GM12878 (cell line): ENCODE measurements at regions not wholly inside any gene's neighbourhood (a gene's known extent, or its start where the extent isn't known, plus 50 kb on each side); places are given as distances from the start of the nearest gene placed in this dataset.

ENCODE experiments used
- ATAC-seq: fragments of 200-7000 bp; cut with Tn5 transposase; 3 replicates; pipeline ENCODE4 v1.9.1; 2020; ENCODE audit warnings: mild to moderate bottlenecking, moderate library complexity
- BruUV-seq: library from RNA; stranded (reverse); fragments of 400-500 nt; replicated peaks from 2 replicates; lab custom pipeline; 2021; lab: Mats Ljungman, UMichigan
- CTCF ChIA-PET: fragments of 300-600 bp; sonication (Branson Sonifier 250); formaldehyde crosslinking; extraction: SDS; loops from one replicate; lab custom pipeline; 2021; ENCODE audit warnings: inconsistent platforms; lab: Yijun Ruan, JAX
- POLR2A ChIA-PET: fragments of 350-600 bp; formaldehyde crosslinking; extraction: SDS; loops from one replicate; lab custom pipeline; 2021; ENCODE audit warnings: inconsistent platforms; lab: Charles Lee
- RAD21 ChIA-PET: fragments of 300-600 bp; sonication (Branson Sonifier 250); formaldehyde crosslinking; loops from one replicate; lab custom pipeline; 2023; ENCODE audit warnings: antibody characterized with exemption; ENCODE audit not compliant: unreplicated experiment; lab: Charles Lee
- SMC1A ChIA-PET: fragments of 300-600 bp; sonication (Branson Sonifier 250); formaldehyde crosslinking; loops from one replicate; lab custom pipeline; 2023; ENCODE audit not compliant: unreplicated experiment, uncharacterized antibody; lab: Charles Lee
- DNase-seq: peaks from one replicate; pipeline ENCODE4 v3.0.0-alpha.2; 2011; ENCODE audit warnings: low read depth, low spot score
- FAIRE-seq: peaks from 3 replicates; lab custom pipeline; 2011; peaks lifted over from hg19 to GRCh38; lab: Jason Lieb, UNC
- H2AFZ ChIP-seq: 2 replicates; pipeline ENCODE4 v1.6.0; 2011; ENCODE audit warnings: low read depth, low read length, control low read depth; ENCODE audit not compliant: control insufficient read depth
- H3K27ac ChIP-seq: 2 replicates; pipeline ENCODE4 v1.5.1; 2011; ENCODE audit warnings: control low read depth; ENCODE audit not compliant: control insufficient read depth, insufficient read depth
- H3K27me3 ChIP-seq, 2 experiments: replicated peaks in 1 of 2; 2 replicates each; pipeline versions ENCODE4 v1.6.0 to v1.6.1; 2011; ENCODE audit warnings: low read length in 1 of 2; ENCODE audit not compliant: control insufficient read depth in 2 of 2, insufficient read depth in 2 of 2
- H3K36me3 ChIP-seq, 2 experiments: 2 replicates each; pipeline ENCODE4 v1.5.1; 2011; ENCODE audit warnings: low read length in 1 of 2; ENCODE audit not compliant: control insufficient read depth in 2 of 2, insufficient read depth in 2 of 2
- H3K4me1 ChIP-seq: 2 replicates; pipeline ENCODE4 v1.6.1; 2011; ENCODE audit warnings: mild to moderate bottlenecking, low read length, moderate library complexity, mixed read lengths; ENCODE audit not compliant: control insufficient read depth, insufficient read depth
- H3K4me2 ChIP-seq: 2 replicates; pipeline ENCODE4 v1.6.0; 2011; ENCODE audit warnings: control low read depth; ENCODE audit not compliant: control insufficient read depth, insufficient read depth
- H3K4me3 ChIP-seq: fragments of 200-600 bp; sonication (generic); 2 replicates; pipeline ENCODE4 v1.5.1; 2016
- H3K79me2 ChIP-seq: 2 replicates; pipeline ENCODE4 v1.6.0; 2011; ENCODE audit warnings: low read length; ENCODE audit not compliant: control insufficient read depth, insufficient read depth
- H3K9ac ChIP-seq: 2 replicates; pipeline ENCODE4 v1.8.0; 2011; ENCODE audit warnings: low read length, control low read depth, mixed read lengths; ENCODE audit not compliant: control insufficient read depth, insufficient read depth
- H3K9me3 ChIP-seq: replicated peaks from 3 replicates; pipeline ENCODE4 v1.5.1; 2011; ENCODE audit warnings: mild to moderate bottlenecking, low read length; ENCODE audit not compliant: control insufficient read depth, insufficient read depth
- H4K20me1 ChIP-seq: 2 replicates; pipeline ENCODE4 v1.6.0; 2011; ENCODE audit not compliant: control insufficient read depth, insufficient read depth
- CBX3 ChIP-seq: fragments of 200-600 bp; sonication (generic); IDR thresholded peaks from 2 replicates; pipeline ENCODE4 v1.6.1; 2016; ENCODE audit warnings: low read depth, borderline replicate concordance
- IRF3 ChIP-seq: fragments of 450-650 bp; IDR thresholded peaks from 2 replicates; pipeline ENCODE4 v1.6.1; 2014; ENCODE audit warnings: mild to moderate bottlenecking
- MEF2A ChIP-seq: IDR thresholded peaks from 2 replicates; pipeline ENCODE4 v1.6.1; 2011; ENCODE audit warnings: low read depth, mild to moderate bottlenecking, low read length, moderate library complexity; ENCODE audit not compliant: insufficient read depth
- MXI1 ChIP-seq: fragments of 150-350 bp; IDR thresholded peaks from 2 replicates; pipeline ENCODE4 v1.6.1; 2011; ENCODE audit warnings: low read depth, mild to moderate bottlenecking, inconsistent platforms, low read length, improper control_type of control experiment
- NFXL1 ChIP-seq: fragments of 450-650 bp; IDR thresholded peaks from 2 replicates; pipeline ENCODE4 v1.6.1; 2017; ENCODE audit warnings: antibody characterized with exemption, mild to moderate bottlenecking, borderline replicate concordance
- NRF1 ChIP-seq: conservative IDR thresholded peaks from 2 replicates; pipeline ENCODE4 v1.6.1; 2011; ENCODE audit warnings: mild to moderate bottlenecking, low read depth, low read length, improper control_type of control experiment
- PML ChIP-seq: IDR thresholded peaks from 2 replicates; pipeline ENCODE4 v1.6.1; 2012; ENCODE audit warnings: low read length, inconsistent platforms
- RAD21 ChIP-seq: IDR thresholded peaks from 2 replicates; pipeline ENCODE4 v1.6.1; 2011; ENCODE audit warnings: mild to moderate bottlenecking, low read depth, low read length, moderate library complexity; ENCODE audit not compliant: insufficient read depth
- SIX5 ChIP-seq: IDR thresholded peaks from 2 replicates; pipeline ENCODE4 v1.6.1; 2011; ENCODE audit warnings: mild to moderate bottlenecking, low read depth, low read length, moderate library complexity; ENCODE audit not compliant: severe bottlenecking
- SRF ChIP-seq, 2 experiments: IDR thresholded peaks; 2 replicates each; pipeline ENCODE4 v1.6.1; 2011; ENCODE audit warnings: low read depth in 2 of 2, low read length in 2 of 2, mild to moderate bottlenecking in 1 of 2, moderate library complexity in 1 of 2
- STAT1 ChIP-seq: fragments of 450-650 bp; conservative IDR thresholded peaks from 2 replicates; pipeline ENCODE4 v1.6.1; 2014; ENCODE audit warnings: antibody characterized with exemption, mild to moderate bottlenecking
- TAF1 ChIP-seq: IDR thresholded peaks from 2 replicates; pipeline ENCODE4 v1.6.1; 2011; ENCODE audit warnings: mild to moderate bottlenecking, low read depth, low read length, borderline replicate concordance
- TBL1XR1 ChIP-seq: IDR thresholded peaks from 2 replicates; pipeline ENCODE4 v1.6.1; 2012; ENCODE audit warnings: low read depth, low read length, improper control_type of control experiment
- WGBS: methylation state at CpG from one replicate; pipeline ENCODE4 v1.1.6; 2016; ENCODE audit warnings: low lambda C conversion rate; ENCODE audit not compliant: insufficient replicate concordance, insufficient coverage; ENCODE audit errors: missing lambda C conversion rate; 5-methylcytosine and 5-hydroxymethylcytosine counted together
- in situ Hi-C: fragments of 300-500 bp; cut with MboI; formaldehyde crosslinking; loops from 9 replicates; pipeline ENCODE4 v1.14.3; 2018; ENCODE audit warnings: mixed read lengths
- intact Hi-C: fragments of 100-400 bp; cut with micrococcal nuclease; formaldehyde crosslinking; loops from one replicate; pipeline ENCODE4 v1.14.2; 2022; ENCODE audit not compliant: unreplicated experiment
- TF ChIP-seq, protein P1 (sequence below): fragments of 450-650 bp; conservative IDR thresholded peaks from 2 replicates; pipeline ENCODE4 v1.6.1; 2017; ENCODE audit warnings: mild to moderate bottlenecking, moderate library complexity
- TF ChIP-seq, protein P2 (sequence below): IDR thresholded peaks from 2 replicates; pipeline ENCODE4 v1.6.1; 2012; ENCODE audit warnings: low read depth, low read length, improper control_type of control experiment
- TF ChIP-seq, protein P3 (sequence below), 3 experiments: IDR thresholded peaks in 2 of 3; conservative IDR thresholded peaks in 1 of 3; 2 replicates each; pipeline ENCODE4 v1.5.1; 2011; ENCODE audit warnings: low read depth in 3 of 3, low read length in 3 of 3, mild to moderate bottlenecking in 3 of 3, control low read depth in 2 of 3, moderate library complexity in 2 of 3, inconsistent platforms in 1 of 3, mixed read lengths in 1 of 3; ENCODE audit not compliant: control insufficient read depth in 2 of 3, insufficient read depth in 1 of 3; ENCODE audit errors: extremely low read depth in 1 of 3

- no peak for ATAC-seq
- no peaks in the 10 kb centered on the region for H4K20me1 ChIP-seq
- no peaks in the 10 kb centered on the region; the same call in 2 of the 3 replicates for H3K9me3 ChIP-seq
- H3K79me2 ChIP-seq, result no peaks in the 10 kb centered on the region
- no TSS peak for BruUV-seq
- no peaks in the 10 kb centered on the region for H3K36me3 ChIP-seq
- RAD21 ChIA-PET, result interaction anchor here (0.9 kb wide), 1 partner anchor 25 kb away, joined by 3 read pairs; no protein-coding TSS in a partner anchor
- CTCF ChIA-PET, result no interaction called here
- H3K27me3 ChIP-seq, result peaks cover 0 to 2% of the 10 kb centered on the region in 2 experiments; a peak in 2 of 4 replicates
- H3K27ac ChIP-seq, result no peak overlapping the region
- no peak overlapping the region for H2AFZ ChIP-seq
- intact Hi-C loops (no loop called here), in situ Hi-C loops (no loop called here)
- no peak for FAIRE-seq
- no peak overlapping the region for H3K9ac ChIP-seq
- no peaks in the 10 kb centered on the region; the same call in 1 of the 2 replicates for H3K4me1 ChIP-seq
- WGBS, result 25% methylated on average over 11 of the region's 11 CpGs
- SMC1A ChIA-PET, result no interaction called here
- no peak overlapping the region for H3K4me2 ChIP-seq
- POLR2A ChIA-PET, result no interaction called here
- DNase-seq, result no peak
- H3K4me3 ChIP-seq, result no peak overlapping the region
- TF ChIP-seq TBL1XR1 (no peak), CBX3 (no peak), STAT1 (no peak), RAD21 (no peak), PML (no peak), SRF (IDR thresholded peaks at IDR 0.05; ENCODE audit: low read depth in 2 of 2, low read length in 2 of 2) (no peak), NFXL1 (no peak), MXI1 (no peak), NRF1 (no peak), SIX5 (no peak), TAF1 (no peak), MEF2A (no peak), IRF3 (no peak)
- TF ChIP-seq, protein P1, sequence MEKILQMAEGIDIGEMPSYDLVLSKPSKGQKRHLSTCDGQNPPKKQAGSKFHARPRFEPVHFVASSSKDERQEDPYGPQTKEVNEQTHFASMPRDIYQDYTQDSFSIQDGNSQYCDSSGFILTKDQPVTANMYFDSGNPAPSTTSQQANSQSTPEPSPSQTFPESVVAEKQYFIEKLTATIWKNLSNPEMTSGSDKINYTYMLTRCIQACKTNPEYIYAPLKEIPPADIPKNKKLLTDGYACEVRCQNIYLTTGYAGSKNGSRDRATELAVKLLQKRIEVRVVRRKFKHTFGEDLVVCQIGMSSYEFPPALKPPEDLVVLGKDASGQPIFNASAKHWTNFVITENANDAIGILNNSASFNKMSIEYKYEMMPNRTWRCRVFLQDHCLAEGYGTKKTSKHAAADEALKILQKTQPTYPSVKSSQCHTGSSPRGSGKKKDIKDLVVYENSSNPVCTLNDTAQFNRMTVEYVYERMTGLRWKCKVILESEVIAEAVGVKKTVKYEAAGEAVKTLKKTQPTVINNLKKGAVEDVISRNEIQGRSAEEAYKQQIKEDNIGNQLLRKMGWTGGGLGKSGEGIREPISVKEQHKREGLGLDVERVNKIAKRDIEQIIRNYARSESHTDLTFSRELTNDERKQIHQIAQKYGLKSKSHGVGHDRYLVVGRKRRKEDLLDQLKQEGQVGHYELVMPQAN, result no peak
- TF ChIP-seq, protein P2, sequence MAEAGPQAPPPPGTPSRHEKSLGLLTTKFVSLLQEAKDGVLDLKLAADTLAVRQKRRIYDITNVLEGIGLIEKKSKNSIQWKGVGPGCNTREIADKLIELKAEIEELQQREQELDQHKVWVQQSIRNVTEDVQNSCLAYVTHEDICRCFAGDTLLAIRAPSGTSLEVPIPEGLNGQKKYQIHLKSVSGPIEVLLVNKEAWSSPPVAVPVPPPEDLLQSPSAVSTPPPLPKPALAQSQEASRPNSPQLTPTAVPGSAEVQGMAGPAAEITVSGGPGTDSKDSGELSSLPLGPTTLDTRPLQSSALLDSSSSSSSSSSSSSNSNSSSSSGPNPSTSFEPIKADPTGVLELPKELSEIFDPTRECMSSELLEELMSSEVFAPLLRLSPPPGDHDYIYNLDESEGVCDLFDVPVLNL, result no peak
- TF ChIP-seq, protein P3, sequence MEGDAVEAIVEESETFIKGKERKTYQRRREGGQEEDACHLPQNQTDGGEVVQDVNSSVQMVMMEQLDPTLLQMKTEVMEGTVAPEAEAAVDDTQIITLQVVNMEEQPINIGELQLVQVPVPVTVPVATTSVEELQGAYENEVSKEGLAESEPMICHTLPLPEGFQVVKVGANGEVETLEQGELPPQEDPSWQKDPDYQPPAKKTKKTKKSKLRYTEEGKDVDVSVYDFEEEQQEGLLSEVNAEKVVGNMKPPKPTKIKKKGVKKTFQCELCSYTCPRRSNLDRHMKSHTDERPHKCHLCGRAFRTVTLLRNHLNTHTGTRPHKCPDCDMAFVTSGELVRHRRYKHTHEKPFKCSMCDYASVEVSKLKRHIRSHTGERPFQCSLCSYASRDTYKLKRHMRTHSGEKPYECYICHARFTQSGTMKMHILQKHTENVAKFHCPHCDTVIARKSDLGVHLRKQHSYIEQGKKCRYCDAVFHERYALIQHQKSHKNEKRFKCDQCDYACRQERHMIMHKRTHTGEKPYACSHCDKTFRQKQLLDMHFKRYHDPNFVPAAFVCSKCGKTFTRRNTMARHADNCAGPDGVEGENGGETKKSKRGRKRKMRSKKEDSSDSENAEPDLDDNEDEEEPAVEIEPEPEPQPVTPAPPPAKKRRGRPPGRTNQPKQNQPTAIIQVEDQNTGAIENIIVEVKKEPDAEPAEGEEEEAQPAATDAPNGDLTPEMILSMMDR (IDR thresholded peaks at IDR 0.05 in 2 of 3, conservative IDR thresholded peaks at IDR 0.05 in 1 of 3; ENCODE audit: control insufficient read depth in 2 of 3, extremely low read depth in 1 of 3, insufficient read depth in 1 of 3, low read depth in 3 of 3, low read length in 3 of 3), result no peak
Measured at GRCh38 chr2:236977063-236977851, 108.4 kb upstream of the COPS8 start.
